T-helper 1 cell treated with Interleukin-12 subunit alpha and Interleukin-12 subunit beta and Interleukin-4 antibody, amounts not matched to agents 30 ng/mL and 1 ng/mL, for 36 hours (primary cell): ENCODE measurements at regions not wholly inside any gene's neighbourhood (a gene's known extent, or its start where the extent isn't known, plus 50 kb on each side); places are given as distances from the start of the nearest gene placed in this dataset.

Experiments
- intact Hi-C: fragments of 100-400 bp; cut with micrococcal nuclease; formaldehyde crosslinking; loops from one replicate; pipeline ENCODE4 v1.15.1; 2024

DNA sequence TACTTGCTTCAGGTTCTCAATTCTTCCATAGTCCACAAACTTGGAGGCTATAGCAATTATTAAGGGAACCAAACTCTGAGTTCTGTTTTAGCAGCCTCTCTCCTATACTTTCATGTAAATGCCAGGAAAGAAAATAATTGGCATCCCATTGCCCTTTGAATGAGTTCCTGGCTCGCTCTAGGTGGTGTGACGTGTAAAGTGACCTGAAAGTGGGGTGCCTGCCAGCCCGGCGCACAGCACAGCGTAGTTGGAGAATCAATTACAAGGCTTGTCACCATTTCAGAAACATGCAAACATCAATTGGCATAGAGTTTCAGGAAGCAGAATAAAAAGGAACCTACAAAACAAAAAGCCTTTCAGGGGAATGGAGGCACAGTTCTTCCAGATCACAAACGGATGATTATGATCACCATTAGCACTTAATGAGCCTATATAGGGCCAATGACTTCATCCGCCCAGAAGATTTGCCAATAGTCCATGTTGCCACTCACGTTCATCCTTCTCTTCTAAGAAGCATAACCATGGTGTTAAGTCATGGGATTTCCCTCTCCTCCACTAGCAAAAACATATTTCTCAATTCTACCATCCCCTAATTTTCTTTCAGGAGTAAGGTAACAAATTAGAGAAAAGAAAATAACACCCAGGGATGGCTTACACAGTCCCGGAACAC is 354.6 kb upstream of the ADGRL2 start:
- intact Hi-C loops = no loop called here

DNA sequence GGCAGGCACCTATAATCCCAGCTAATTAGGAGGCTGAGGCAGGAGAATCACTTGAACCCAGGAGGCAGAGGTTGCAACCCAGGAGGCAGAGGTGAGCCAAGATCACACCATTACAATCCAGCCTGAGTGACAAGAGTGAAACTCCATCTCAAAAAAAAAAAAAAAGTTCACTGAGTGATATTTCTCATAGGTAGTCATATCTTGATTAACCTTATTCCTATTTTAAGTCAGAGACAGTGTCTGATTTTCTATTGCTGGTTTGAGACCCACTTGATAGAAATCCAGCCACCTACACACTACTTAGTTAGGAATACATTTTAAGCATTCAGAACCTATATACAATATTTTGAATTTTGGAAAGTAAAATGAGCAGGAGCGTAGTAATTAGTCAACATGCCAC is 357.4 kb upstream of the ADGRL2 start:
- intact Hi-C loops = no loop called here

DNA sequence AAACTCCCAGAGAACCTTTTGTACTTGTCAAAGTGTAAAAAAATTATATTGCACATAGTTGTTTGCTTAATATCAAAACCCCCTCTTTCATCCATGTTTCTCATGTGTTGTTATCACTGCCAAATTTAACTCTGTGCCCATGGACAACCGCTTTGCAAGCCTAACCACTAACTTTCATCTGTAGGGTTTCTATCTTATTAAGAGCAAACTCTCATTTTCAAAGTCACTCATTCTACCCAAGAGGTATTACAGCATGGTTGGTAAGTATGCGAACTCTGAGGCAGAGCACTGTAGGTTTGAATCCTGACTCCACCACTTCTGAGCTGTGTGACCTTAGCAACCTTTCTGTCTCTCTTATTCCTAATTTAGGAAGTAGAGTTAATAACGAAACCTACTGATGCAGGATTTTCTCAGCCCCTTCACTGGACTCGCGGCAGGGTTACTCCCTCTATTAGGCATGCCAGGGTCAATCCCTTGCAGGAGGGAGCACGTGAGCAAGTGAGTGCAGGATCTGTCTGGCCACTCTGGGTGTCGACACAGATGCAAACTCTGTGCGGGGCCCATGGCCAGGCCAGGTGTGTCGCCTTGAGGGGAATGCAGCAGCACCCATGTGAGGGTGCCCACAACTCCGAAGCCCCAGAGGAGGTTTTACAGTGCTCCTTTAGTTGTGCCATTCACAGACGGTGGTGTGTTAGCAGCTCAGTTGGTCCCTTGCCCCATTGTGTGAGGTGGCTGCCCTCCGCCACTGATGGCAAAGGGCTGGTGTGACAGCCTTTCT is 361.5 kb upstream of the ADGRL2 start:
- intact Hi-C loops = no loop called here

DNA sequence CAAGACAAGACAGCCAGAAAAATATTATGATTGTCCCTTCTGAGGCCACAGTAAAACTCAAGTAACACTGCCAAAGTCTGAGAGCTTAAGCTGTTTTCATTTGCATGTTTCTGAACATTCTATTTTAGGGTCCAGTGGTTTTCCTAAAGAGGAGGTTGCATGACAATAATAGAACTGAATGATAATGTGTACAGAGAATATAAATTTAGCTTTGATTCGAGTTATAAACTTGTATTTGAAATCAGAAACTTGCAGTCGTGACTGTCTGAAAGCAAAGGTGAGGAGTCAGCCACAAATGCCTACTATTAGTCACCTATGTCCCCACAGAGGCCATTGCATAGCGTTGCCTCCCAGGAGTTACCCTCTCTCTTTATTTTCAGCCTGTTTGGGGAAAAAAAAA is 363.1 kb upstream of the ADGRL2 start:
- intact Hi-C loops = no loop called here

DNA sequence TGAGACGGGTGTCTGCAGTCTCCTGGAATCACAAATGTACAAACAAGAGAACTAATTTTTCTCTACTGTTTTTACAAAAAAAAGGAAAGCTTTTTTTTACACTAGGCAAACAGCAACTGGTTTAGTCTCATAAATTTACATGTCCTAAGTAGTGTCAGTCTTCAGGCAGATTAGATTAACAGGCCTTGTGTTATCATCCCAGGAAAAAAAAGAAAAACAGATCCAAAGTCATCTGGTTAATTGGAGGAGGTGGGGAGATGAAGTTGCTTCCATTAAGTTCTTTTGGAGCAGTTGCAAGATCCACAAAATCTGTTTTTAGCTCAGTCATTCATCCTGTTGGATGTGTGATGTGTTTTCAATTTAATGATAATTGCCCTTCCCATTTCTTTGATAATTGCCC is 363.5 kb upstream of the ADGRL2 start:
- intact Hi-C loops = no loop called here

DNA sequence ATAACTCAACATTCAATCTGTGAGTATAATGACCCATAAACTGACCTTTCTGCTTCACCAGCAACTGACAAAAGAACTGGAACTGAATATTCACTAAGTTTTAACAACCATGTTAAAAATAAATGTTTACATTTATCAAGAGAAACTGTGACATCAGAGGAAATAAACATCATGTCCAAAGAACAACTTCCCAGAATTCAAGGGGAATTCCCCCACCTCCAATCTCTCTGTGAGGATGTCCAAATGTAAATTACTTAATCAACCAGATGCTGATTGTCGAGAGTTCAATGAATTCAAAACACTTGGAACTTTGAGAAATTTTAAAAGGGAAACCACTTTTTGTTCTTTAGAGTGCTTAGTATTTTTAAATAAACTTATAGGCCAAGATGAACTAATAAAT is 365.6 kb upstream of the ADGRL2 start:
- intact Hi-C loops = no loop called here

DNA sequence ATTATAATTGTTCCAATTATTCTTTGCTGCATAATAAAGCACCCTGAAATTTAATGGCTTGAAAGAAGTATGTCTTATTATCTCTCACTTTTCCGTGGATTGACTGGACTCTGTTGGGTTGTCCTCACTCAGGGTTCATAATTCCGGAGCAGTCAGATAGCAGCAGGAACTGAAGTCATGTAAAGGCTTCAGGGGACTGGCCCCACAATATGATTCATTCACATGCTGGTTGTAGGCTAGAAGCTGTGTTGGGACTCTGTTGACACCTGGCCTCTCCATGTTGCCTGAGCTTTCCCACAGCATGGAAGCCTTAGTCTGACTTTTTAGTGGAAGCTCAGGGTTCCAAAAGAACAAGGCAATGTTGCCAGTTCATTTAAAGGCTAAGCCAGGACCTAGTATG is 367.1 kb upstream of the ADGRL2 start:
- intact Hi-C loops = no loop called here

DNA sequence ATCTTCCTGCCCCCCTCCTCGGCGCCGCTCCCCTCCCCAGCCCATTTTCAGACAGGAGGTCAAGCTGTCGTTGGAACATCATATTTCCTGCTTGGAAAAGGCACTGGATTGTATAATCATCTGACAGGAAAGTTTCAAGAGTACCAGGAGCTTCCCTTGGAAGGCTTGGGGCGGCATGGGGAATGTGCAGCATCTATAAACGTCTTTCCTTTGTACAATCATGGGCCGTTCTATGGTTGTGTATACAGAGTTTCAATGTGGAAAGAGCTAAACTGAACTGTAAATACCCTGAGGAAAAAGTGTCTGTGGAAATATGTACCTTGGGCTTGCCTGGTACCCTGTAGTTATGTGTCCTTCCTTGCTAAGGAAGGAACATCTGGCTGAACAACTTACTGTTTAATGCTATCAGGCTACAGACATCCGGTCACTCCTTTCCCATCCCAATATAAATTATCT is 368.1 kb upstream of the ADGRL2 start:
- intact Hi-C loops = no loop called here

DNA sequence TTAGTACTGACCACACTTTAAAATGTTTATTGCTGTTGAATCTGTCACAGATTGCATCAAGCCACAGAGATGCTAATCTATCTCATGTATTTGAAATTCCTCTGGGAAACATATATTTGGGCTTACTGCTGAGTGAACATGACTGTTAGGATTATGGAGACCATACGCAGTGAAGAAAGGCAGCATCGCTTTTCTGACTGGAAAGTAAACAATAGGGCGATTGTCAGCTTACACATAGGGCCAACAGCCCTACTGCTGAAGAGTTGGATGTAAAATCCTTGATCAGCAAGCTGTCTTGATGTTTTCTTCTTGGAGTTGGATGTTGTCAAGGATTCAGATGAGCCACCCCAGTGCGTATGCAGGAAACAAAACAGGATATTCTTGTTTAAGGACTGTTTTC is 368.7 kb upstream of the ADGRL2 start:
- intact Hi-C loops = no loop called here

DNA sequence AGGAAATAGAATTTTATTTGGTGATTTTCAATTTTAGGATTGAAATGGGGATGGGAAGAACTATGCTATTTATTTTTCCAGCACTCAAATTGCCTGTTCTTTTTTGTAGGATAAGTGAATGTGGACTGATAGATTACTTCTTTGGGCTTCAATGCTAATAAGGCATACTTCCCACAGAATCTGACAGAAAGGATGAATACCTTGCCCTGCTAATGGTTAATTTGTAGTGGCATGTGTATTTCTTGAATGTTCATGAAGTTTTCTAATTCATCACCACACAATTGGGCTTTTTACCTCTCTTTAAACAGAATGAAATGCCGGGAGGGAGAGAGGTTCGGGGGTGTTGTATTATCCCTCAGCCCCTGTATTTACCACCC is 369.1 kb upstream of the ADGRL2 start:
- intact Hi-C loops = no loop called here

DNA sequence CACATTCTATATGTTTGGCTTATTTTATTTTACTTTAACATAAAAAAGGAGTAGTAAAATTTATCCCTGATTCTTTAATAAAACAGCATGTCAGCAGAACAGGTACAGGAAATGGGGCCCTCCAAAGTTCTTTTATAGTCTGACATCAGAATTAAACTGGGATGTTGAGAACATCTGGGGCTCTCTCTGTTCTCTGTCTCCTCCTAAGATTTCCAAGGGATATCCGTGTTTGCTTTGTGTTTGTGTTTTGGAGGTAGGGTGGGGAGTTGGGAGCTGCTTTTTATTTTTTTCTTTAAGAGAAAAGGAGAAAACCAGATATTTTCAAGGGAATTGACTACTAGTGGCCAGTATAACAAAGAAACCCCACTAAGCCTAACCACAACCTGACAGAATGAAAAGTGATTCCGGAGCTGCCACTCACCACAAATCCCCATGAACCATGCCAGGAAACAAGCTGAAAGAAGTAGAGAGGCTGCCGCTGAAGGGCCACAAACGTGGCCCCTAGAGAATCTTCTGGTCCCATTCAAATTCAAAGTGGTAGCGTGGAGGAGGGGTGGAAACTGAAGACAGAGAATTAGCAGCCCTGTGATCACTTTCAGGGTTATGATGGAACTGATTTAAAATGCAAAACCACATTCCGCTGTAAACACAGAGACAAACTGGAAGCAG is 369.6 kb upstream of the ADGRL2 start:
- intact Hi-C loops = no loop called here

DNA sequence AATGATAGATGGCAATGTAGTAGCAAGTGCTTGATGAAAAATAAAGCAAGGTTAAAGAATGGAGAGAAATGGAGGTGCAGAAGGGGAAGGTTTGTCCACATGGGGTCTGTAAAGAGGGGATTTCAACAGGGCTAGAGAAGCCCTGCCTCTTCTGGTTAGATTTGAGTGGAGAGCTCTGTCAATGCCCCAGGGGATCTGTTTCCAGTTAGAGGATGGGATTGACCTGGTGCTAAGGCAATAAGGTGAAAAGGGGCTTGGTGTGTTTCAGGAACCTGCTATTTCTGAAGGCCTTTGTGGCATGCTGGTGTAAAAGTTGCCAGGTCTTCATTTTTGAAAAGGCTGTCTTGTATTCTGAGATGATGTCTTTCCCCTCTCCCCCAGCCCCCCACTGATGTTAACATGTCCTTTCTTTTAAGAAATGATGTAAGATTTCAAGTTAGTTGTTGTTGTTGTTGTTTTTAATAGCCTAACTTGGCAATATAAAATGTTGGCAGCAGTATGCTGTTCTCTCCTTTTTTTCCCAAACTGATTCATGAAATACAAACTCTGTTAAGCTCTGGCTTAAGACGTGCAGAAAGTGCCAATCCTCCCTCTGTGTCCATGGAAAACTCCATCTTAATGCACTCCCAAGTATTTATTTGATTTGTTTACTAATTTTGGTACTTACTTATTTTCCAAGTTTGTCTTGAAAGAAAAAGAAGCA is 370.3 kb upstream of the ADGRL2 start:
- intact Hi-C loops = no loop called here

DNA sequence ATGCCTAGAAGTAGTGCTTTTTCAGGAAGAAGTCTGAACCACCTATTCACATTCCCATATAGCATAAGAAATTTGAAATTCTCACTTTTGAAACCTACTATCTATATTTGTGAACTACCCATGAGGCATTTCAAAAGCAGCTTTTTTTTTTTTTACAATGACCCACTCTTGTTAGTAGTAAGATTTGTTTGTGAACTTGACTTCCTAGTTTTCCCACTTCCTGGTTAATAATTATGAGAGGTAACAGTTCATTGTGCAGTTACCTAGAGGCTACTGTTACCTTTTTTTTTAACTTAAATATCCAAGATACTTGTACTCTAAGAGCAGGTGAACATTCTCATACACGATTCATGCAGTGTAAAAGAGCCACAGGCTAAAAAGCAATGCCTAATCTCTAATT is 371.7 kb upstream of the ADGRL2 start:
- intact Hi-C loops = no loop called here

DNA sequence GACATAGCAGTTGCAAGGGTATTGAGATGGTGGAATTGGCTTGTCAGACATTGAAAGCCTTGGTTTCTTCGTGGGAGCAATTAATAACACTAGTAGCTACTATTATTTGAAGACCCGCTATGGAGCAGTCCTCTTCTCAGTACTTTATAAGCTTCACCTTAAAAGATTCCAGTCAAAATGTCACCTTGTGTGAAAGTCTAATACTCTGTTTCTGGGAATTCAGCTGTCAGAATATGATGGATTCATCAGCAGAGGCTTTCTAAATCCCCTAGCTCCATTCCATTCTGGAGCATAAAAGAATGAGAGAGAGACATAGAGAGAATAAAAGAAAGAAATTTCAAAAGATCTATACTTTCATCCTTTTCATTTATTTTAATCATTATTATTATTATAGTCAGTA is 375.9 kb upstream of the ADGRL2 start:
- intact Hi-C loops = no loop called here

DNA sequence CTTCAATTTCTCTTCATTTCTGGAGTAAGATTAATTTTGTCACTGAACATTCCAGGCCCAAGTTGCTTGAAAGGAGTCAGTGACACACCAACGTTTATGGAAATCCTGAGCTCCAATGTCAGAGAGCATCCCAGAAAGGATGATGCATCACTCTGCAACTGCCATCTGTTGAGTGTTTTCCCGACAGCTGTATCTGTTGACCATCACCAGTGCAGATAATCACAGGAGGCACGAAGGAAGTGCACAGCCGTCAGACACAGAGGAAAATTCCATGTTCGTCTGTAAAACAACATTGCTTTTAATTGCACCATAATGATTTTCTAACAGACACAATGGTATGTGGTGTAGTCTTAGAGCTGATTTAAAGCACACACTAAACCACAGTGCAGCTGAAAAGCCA is 376.7 kb upstream of the ADGRL2 start:
- intact Hi-C loops = no loop called here

DNA sequence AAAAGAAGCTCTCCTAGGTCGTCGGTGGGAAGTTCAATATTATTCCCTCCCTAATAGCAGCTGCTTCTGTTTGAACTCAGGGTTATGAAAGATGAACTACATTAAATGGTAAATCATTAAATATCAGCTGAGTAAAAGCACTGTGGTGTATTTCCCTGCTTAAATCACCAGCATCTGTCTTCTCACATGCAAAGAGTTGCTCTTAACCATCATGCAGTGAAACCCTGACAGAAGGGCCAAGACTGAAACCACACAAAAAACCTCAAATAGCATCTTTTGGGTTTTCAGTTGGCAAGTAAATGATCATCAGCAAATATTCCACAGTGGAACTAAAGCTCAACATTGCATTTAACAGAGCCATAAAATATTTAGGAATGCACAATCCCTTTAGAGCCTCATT is 380.0 kb upstream of the ADGRL2 start:
- intact Hi-C loops = no loop called here

DNA sequence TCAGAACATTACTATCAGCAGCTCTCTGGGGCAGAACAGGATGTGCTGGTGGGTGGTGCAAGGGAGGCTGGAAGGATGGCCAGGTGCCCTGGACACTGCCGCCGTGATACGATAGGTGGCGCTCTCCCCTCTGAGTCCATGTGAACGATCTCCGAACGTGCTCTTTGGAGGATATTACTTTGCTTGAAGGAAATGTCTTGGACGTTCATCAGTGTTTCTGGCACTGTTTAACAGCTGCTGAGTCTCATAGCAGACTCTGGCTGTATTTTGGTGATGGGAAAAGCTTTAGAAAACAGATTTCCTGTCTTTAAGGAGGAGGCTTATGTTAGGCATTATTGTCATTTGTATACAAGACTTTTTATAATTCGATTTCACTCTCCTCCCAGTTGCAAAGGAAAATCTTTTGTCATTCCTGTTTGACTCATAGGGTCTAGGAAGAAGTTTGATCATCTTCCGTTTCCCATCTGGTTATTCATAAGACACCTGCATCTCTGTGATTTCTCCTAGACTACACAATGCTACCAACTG is 386.2 kb upstream of the ADGRL2 start:
- intact Hi-C loops = no loop called here

DNA sequence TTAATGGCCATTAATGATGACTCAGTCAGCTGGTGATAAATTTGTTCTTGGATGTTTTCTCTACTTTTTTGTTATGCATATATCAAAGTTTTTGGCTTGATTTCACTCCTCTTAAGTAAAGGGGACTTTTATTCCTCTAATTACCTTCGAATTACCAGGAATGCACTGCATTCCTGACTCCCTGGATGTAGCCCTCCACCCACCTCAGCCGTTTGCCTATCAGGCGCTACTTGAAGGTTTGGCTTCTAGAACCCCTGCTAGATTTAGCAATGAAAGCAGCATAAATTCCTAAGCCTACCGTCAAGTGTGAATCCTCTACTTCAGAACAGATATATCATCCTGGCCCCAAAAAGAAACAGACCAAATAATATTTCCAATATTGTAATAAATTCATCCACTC is 387.8 kb upstream of the ADGRL2 start:
- intact Hi-C loops = no loop called here

DNA sequence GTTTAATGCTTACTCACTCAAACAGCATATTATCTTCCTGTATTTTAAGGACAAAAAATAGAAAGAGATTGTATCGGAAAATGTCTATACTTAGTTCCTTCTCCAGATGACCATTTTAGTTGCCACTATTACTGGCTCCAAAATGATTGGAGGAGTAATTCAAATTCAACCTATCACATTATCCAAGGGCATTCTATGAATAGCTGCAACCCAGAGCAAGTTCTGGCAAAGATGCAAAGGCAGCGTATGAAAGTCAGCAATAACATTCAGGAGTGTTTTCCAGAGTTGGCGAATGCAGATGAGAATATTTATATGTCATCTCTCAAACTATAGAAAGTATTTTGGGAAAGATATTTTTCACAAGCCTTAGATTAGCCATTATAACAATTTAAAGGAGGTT is 389.8 kb upstream of the ADGRL2 start:
- intact Hi-C loops = no loop called here

DNA sequence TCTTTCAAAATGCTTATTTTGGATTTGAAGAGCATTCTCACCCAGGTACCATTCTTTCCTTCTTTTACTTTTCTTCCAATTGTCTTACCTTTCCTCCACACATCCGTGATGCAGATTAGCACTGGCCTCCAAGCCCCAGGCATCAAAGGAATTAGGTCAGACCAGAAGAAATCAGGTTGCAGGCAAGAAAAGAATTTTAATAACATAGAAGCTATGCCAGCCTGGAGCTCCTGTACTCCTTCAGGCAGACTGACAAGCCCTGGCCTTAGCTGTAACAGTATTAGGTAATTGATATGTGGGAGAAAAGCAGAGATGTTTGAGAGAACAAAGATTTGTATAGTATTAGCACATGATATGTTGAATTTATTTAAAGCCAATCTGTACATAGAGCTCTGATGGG is 390.4 kb upstream of the ADGRL2 start:
- intact Hi-C loops = no loop called here

DNA sequence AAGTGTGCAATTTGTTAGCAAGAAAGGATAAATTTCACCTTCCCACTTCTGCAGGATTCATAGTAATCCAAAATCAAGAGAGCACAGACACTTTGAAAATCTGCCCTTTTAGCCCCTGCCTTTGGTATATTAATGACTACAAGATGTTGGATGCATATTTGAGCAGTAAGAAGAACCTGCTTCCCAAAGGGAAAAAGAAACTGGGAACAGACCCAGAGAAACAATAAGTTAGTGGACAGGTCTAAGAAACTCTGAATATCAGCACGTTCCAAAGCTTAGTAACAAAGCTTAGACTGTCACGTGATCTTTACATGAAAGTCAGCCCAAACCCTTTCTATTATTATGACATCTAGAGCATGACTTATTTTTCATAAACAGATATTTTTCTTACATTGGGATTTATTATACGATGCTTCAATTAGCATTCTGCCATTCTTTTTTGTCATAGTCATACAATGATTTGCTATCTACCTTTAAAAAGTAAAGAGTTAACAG is 390.9 kb upstream of the ADGRL2 start:
- intact Hi-C loops = no loop called here

DNA sequence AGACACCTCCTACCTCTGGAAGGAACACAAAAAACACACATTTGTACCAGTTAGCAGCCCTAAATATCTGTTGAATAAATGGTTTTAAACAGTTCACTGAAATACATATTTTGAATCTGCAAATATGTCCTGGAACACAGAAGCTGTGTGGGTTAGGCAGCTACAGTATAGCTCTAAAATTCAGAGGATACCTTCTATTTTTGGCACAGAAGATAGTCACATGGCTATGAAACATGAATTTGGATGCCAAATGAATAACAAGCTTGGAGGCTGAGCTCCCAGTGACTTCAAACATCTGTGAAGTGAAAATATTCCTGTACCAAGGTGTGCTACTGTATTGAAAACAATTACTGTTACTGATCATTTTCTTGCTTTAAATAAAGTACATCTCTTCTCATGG is 391.5 kb upstream of the ADGRL2 start:
- intact Hi-C loops = no loop called here
